ENCODE measurements at regions not wholly inside any gene's neighbourhood (a gene's known extent, or its start where the extent isn't known, plus 50 kb on each side); places are given as distances from the start of the nearest gene placed in this dataset.

GRCh38 chr6:141470810-141471209 lies 661.9 kb upstream of the GJE1 start:
- Histone ChIP-seq H3K27ac (no peak overlapping the region), H3K36me3 (no peaks in the 10 kb centered on the region), H3K9me3 (peaks cover 0 to 3% (median 0%) of the 10 kb centered on the region in 12 donors), H3K4me1 (peaks cover 0 to 20% (median 0%) of the 10 kb centered on the region in 12 donors), H3K27me3 (no peaks in the 10 kb centered on the region), H3K4me3 (no peak overlapping the region)
- DNase-seq (no peak), ATAC-seq (no peak)
- intact Hi-C loops (cut with DNase I) = no loop called here
- WGBS, 4 donors = 95 to 98% (median 97%) methylated on average over 2 of the region's 2 CpGs
- TF ChIP-seq CTCF (IDR thresholded peaks at IDR 0.05) (no peak), POLR2A (IDR thresholded peaks at IDR 0.05) (no peak)

GRCh38 chr6:141467881-141468280 lies 664.8 kb upstream of the GJE1 start:
- H3K4me1 ChIP-seq = peaks cover 0 to 36% (median 16%) of the 10 kb centered on the region in 12 donors
- ATAC-seq = no peak
- H3K36me3 ChIP-seq = no peaks in the 10 kb centered on the region
- TF ChIP-seq CTCF (IDR thresholded peaks at IDR 0.05) (no peak), POLR2A (IDR thresholded peaks at IDR 0.05) (no peak)
- no peaks in the 10 kb centered on the region for H3K27me3 ChIP-seq
- intact Hi-C loops (cut with DNase I) = no loop called here
- H3K9me3 ChIP-seq = peaks cover 0 to 3% (median 0%) of the 10 kb centered on the region in 12 donors
- H3K27ac ChIP-seq = peak overlapping the region in 5 of 12 donors; percentile 24 to 35 (median 32)
- H3K4me3 ChIP-seq = no peak overlapping the region
- no peak for DNase-seq

GRCh38 chr6:141467041-141467440 lies 665.7 kb upstream of the GJE1 start:
- DNase-seq (no peak), ATAC-seq (no peak)
- H3K36me3 ChIP-seq = no peaks in the 10 kb centered on the region
- H3K9me3 ChIP-seq = peaks cover 0 to 3% (median 0%) of the 10 kb centered on the region in 12 donors
- 60 to 76% (median 69%) methylated on average over 1 of the region's 1 CpG for WGBS, 4 donors
- H3K27me3 ChIP-seq = no peaks in the 10 kb centered on the region
- no peak for TF ChIP-seq POLR2A (IDR thresholded peaks at IDR 0.05)
- no peak for TF ChIP-seq CTCF (IDR thresholded peaks at IDR 0.05)
- H3K4me1 ChIP-seq = peaks cover 0 to 37% (median 17%) of the 10 kb centered on the region in 12 donors
- no peak overlapping the region for H3K4me3 ChIP-seq
- H3K27ac ChIP-seq = peak overlapping the region in 4 of 12 donors; percentile 22 to 35 (median 22)
- intact Hi-C loops (cut with DNase I) = no loop called here

GRCh38 chr6:141464896-141465295 lies 667.8 kb upstream of the GJE1 start:
- Histone ChIP-seq H3K27ac (peak overlapping the region in 11 of 12 donors; percentile 19 to 90 (median 72)), H3K4me3 (no peak overlapping the region), H3K4me1 (peaks cover 0 to 41% (median 17%) of the 10 kb centered on the region in 12 donors), H3K27me3 (no peaks in the 10 kb centered on the region), H3K36me3 (no peaks in the 10 kb centered on the region), H3K9me3 (peaks cover 0 to 2% (median 0%) of the 10 kb centered on the region in 12 donors)
- ATAC-seq = peak in 1 of 4 donors; percentile 31
- TF ChIP-seq POLR2A (IDR thresholded peaks at IDR 0.05) = no peak
- no peak for TF ChIP-seq CTCF (IDR thresholded peaks at IDR 0.05)
- intact Hi-C loops (cut with DNase I) = loop anchor here in 1 of 10 donors (5.0 kb wide), 1 partner anchor 63 kb away; no protein-coding TSS in a partner anchor
- no peak for DNase-seq
- 77 to 90% (median 80%) methylated on average over 2 of the region's 2 CpGs for WGBS, 4 donors

Measured in heart left ventricle (tissue), 16 donors.